ENCODE measurements at regions not wholly inside any gene's neighbourhood (a gene's known extent, or its start where the extent isn't known, plus 50 kb on each side); places are given as distances from the start of the nearest gene placed in this dataset.

DNA sequence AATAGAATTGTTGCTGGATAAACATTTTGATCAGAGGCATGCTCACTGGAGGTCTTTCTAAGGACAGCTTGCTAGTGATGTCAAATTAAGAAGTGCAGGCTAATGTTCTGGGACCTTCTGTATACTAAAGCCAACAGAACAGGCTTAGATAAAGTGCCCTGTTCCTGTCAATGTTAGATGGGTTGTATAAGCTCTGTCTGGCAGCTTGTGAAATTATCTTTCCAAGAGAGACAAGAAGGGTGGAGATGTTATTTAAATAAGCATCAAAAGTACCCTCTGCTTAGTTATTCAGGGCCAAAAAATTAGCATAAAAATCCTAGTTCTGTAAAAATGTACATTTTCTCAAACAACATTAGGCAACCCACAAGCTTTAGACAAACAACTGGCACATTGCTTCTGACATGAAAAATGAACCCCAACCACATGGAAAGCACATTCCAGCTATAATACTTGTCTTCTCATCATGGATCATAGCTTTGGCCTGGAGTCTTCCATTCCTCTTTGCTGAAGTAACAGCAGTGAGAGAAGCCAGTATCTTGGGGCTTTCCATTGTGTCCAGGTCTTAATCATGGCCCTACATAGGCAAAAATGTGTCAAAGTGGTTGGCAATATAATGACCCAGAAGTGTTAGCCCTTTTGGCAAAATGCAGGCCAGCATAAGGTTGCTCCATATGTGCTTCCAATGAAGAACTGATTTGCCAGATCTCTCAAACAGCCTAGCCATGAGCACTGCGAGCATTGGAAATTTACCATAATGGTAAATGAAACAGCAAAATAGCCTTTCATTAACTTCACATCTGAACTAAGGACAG lies 478.1 kb upstream of the ZNF804A start:
- TF ChIP-seq, protein P1, sequence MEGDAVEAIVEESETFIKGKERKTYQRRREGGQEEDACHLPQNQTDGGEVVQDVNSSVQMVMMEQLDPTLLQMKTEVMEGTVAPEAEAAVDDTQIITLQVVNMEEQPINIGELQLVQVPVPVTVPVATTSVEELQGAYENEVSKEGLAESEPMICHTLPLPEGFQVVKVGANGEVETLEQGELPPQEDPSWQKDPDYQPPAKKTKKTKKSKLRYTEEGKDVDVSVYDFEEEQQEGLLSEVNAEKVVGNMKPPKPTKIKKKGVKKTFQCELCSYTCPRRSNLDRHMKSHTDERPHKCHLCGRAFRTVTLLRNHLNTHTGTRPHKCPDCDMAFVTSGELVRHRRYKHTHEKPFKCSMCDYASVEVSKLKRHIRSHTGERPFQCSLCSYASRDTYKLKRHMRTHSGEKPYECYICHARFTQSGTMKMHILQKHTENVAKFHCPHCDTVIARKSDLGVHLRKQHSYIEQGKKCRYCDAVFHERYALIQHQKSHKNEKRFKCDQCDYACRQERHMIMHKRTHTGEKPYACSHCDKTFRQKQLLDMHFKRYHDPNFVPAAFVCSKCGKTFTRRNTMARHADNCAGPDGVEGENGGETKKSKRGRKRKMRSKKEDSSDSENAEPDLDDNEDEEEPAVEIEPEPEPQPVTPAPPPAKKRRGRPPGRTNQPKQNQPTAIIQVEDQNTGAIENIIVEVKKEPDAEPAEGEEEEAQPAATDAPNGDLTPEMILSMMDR (IDR thresholded peaks at IDR 0.05; ENCODE audit: low read length) = no peak
- TF ChIP-seq EZH2 (IDR thresholded peaks at IDR 0.05; ENCODE audit: borderline replicate concordance, low read length) = no peak

Data from OCI-LY1 (cell line).